ENCODE measurements at regions not wholly inside any gene's neighbourhood (a gene's known extent, or its start where the extent isn't known, plus 50 kb on each side); places are given as distances from the start of the nearest gene placed in this dataset.

GRCh38 chr3:118533676-118534075 lies 501.0 kb downstream of the IGSF11 start:
- H2AFZ ChIP-seq (ENCODE audit: low read length): no peak overlapping the region
- H3F3A ChIP-seq (ENCODE audit: insufficient read depth, low read length): no peaks in the 10 kb centered on the region
- no peak overlapping the region for H3K4me2 ChIP-seq (ENCODE audit: low read depth, low read length)
- no peaks in the 10 kb centered on the region for H3K36me3 ChIP-seq (replicated peaks; ENCODE audit: insufficient read depth, low read length)
- DNase-seq: no peak
- no peaks in the 10 kb centered on the region for H4K20me1 ChIP-seq (ENCODE audit: insufficient read depth, low read length)
- no peaks in the 10 kb centered on the region for H3K9me2 ChIP-seq (replicated peaks; ENCODE audit: insufficient read depth, low read length)
- no peak overlapping the region for H3K4me3 ChIP-seq (ENCODE audit: low read length)
- no peaks in the 10 kb centered on the region for H3K27me3 ChIP-seq (replicated peaks; ENCODE audit: insufficient read depth, low read length)
- H3K9me3 ChIP-seq (replicated peaks; ENCODE audit: insufficient read depth, low read length): no peaks in the 10 kb centered on the region
- no peak overlapping the region for H3K27ac ChIP-seq (ENCODE audit: low read length)
- no peaks in the 10 kb centered on the region for H3K4me1 ChIP-seq (ENCODE audit: low read length)
- no peak for TF ChIP-seq EZH2 (optimal IDR thresholded peaks at IDR 0.05; ENCODE audit: low read depth, low read length)
- no peak for TF ChIP-seq CTCF (IDR thresholded peaks at IDR 0.05; ENCODE audit: low read length)
- no peak for TF ChIP-seq EZH2phosphoT487 (IDR thresholded peaks at IDR 0.05; ENCODE audit: low read length)
- H3K9ac ChIP-seq (ENCODE audit: low read length): no peak overlapping the region
- no peaks in the 10 kb centered on the region for H3K79me2 ChIP-seq (ENCODE audit: low read length)

GRCh38 chr3:118534519-118534918 lies 500.1 kb downstream of the IGSF11 start:
- H3K9ac ChIP-seq (ENCODE audit: low read length): no peak overlapping the region
- H3K79me2 ChIP-seq (ENCODE audit: low read length): no peaks in the 10 kb centered on the region
- no peaks in the 10 kb centered on the region for H4K20me1 ChIP-seq (ENCODE audit: insufficient read depth, low read length)
- no peaks in the 10 kb centered on the region for H3K9me3 ChIP-seq (replicated peaks; ENCODE audit: insufficient read depth, low read length)
- TF ChIP-seq EZH2phosphoT487 (IDR thresholded peaks at IDR 0.05; ENCODE audit: low read length) (no peak), CTCF (IDR thresholded peaks at IDR 0.05; ENCODE audit: low read length) (no peak), EZH2 (optimal IDR thresholded peaks at IDR 0.05; ENCODE audit: low read depth, low read length) (no peak)
- no peak overlapping the region for H3K4me2 ChIP-seq (ENCODE audit: low read depth, low read length)
- no peak overlapping the region for H2AFZ ChIP-seq (ENCODE audit: low read length)
- no peak overlapping the region for H3K4me3 ChIP-seq (ENCODE audit: low read length)
- H3K9me2 ChIP-seq (replicated peaks; ENCODE audit: insufficient read depth, low read length): no peaks in the 10 kb centered on the region
- no peaks in the 10 kb centered on the region for H3K27me3 ChIP-seq (replicated peaks; ENCODE audit: insufficient read depth, low read length)
- H3F3A ChIP-seq (ENCODE audit: insufficient read depth, low read length): no peaks in the 10 kb centered on the region
- no peak for DNase-seq
- H3K36me3 ChIP-seq (replicated peaks; ENCODE audit: insufficient read depth, low read length): no peaks in the 10 kb centered on the region
- no peak overlapping the region for H3K27ac ChIP-seq (ENCODE audit: low read length)
- no peaks in the 10 kb centered on the region for H3K4me1 ChIP-seq (ENCODE audit: low read length)

GRCh38 chr3:118536764-118537163 lies 497.9 kb downstream of the IGSF11 start:
- Histone ChIP-seq H3F3A (ENCODE audit: insufficient read depth, low read length) (no peaks in the 10 kb centered on the region), H4K20me1 (ENCODE audit: insufficient read depth, low read length) (no peaks in the 10 kb centered on the region), H3K9ac (ENCODE audit: low read length) (no peak overlapping the region), H3K27ac (ENCODE audit: low read length) (no peak overlapping the region), H3K36me3 (replicated peaks; ENCODE audit: insufficient read depth, low read length) (no peaks in the 10 kb centered on the region), H2AFZ (ENCODE audit: low read length) (no peak overlapping the region), H3K27me3 (replicated peaks; ENCODE audit: insufficient read depth, low read length) (no peaks in the 10 kb centered on the region), H3K4me1 (ENCODE audit: low read length) (no peaks in the 10 kb centered on the region), H3K79me2 (ENCODE audit: low read length) (no peaks in the 10 kb centered on the region), H3K4me2 (ENCODE audit: low read depth, low read length) (no peak overlapping the region), H3K9me3 (replicated peaks; ENCODE audit: insufficient read depth, low read length) (no peaks in the 10 kb centered on the region), H3K9me2 (replicated peaks; ENCODE audit: insufficient read depth, low read length) (no peaks in the 10 kb centered on the region), H3K4me3 (ENCODE audit: low read length) (no peak overlapping the region)
- TF ChIP-seq EZH2phosphoT487 (IDR thresholded peaks at IDR 0.05; ENCODE audit: low read length): no peak
- TF ChIP-seq EZH2 (optimal IDR thresholded peaks at IDR 0.05; ENCODE audit: low read depth, low read length): no peak
- TF ChIP-seq CTCF (IDR thresholded peaks at IDR 0.05; ENCODE audit: low read length): no peak
- no peak for DNase-seq

All from MM.1S (cell line).